ENCODE measurements at regions not wholly inside any gene's neighbourhood (a gene's known extent, or its start where the extent isn't known, plus 50 kb on each side); places are given as distances from the start of the nearest gene placed in this dataset.

- H3K4me3 Mint-ChIP-seq = no peak overlapping the region
- H3K27me3 Mint-ChIP-seq (ENCODE audit: low read depth in 3 of 3) = peaks cover 0 to 6% (median 2%) of the 10 kb centered on the region in 3 donors
- H3K9me3 Mint-ChIP-seq = peaks cover 0 to 14% (median 5%) of the 10 kb centered on the region in 7 donors
- Histone ChIP-seq H4K20me1 (ENCODE audit: insufficient read depth, low read length) (no peaks in the 10 kb centered on the region), H3K27ac (ENCODE audit: low read depth in 1 of 2, low read length in 2 of 2) (no peak overlapping the region), H3K36me3 (replicated peaks in 1 of 2; ENCODE audit: control insufficient read depth in 1 of 2, insufficient read depth in 2 of 2, low read length in 2 of 2) (no peaks in the 10 kb centered on the region), H3K9ac (ENCODE audit: insufficient read depth, low read length, poor library complexity, severe bottlenecking) (no peak overlapping the region), H3K27me3 (ENCODE audit: control insufficient read depth in 2 of 2, insufficient read depth in 2 of 2, low read length in 2 of 2) (no peaks in the 10 kb centered on the region), H3K4me1 (ENCODE audit: control insufficient read depth in 1 of 2, insufficient read depth in 2 of 2, low read length in 2 of 2) (no peaks in the 10 kb centered on the region), H3K4me2 (replicated peaks; ENCODE audit: extremely low read depth, low read length, poor library complexity, severe bottlenecking) (no peak overlapping the region), H3K79me2 (ENCODE audit: insufficient read depth, low read length) (no peaks in the 10 kb centered on the region), H3K9me3 (replicated peaks in 1 of 2; ENCODE audit: control insufficient read depth in 1 of 2, insufficient read depth in 1 of 2, low read length in 2 of 2) (no peaks in the 10 kb centered on the region), H3K4me3 (replicated peaks in 1 of 3; ENCODE audit: low read depth in 2 of 3, low read length in 3 of 3) (no peak overlapping the region), H2AFZ (ENCODE audit: insufficient read depth, low read depth, low read length, poor library complexity, severe bottlenecking) (no peak overlapping the region)
- no peaks in the 10 kb centered on the region for H3K4me1 Mint-ChIP-seq
- WGBS (ENCODE audit: insufficient coverage) = no CpG with 5 or more reads among the region's 3 CpGs
- no peak for DNase-seq
- H3K36me3 Mint-ChIP-seq = no peaks in the 10 kb centered on the region
- TF ChIP-seq CTCF (IDR thresholded peaks at IDR 0.05) = no peak
- no peak overlapping the region for H3K27ac Mint-ChIP-seq
- intact Hi-C loops (cut with micrococcal nuclease) = no loop called here
These were observed 79.5 kb upstream of the KL start for GRCh38 chr13:32936716-32937115.

- H3K9me3 ChIP-seq (replicated peaks in 1 of 2; ENCODE audit: control insufficient read depth in 1 of 2, insufficient read depth in 1 of 2, low read length in 2 of 2) = no peaks in the 10 kb centered on the region
- H3K4me1 ChIP-seq (ENCODE audit: control insufficient read depth in 1 of 2, insufficient read depth in 2 of 2, low read length in 2 of 2) = no peaks in the 10 kb centered on the region
- Mint-ChIP-seq H3K36me3 (no peaks in the 10 kb centered on the region), H3K27ac (no peak overlapping the region), H3K4me3 (no peak overlapping the region), H3K27me3 (ENCODE audit: low read depth in 3 of 3) (peaks cover 0 to 6% (median 1%) of the 10 kb centered on the region in 3 donors), H3K9me3 (peaks cover 0 to 12% (median 5%) of the 10 kb centered on the region in 7 donors), H3K4me1 (no peaks in the 10 kb centered on the region)
- H4K20me1 ChIP-seq (ENCODE audit: insufficient read depth, low read length) = no peaks in the 10 kb centered on the region
- H3K36me3 ChIP-seq (replicated peaks in 1 of 2; ENCODE audit: control insufficient read depth in 1 of 2, insufficient read depth in 2 of 2, low read length in 2 of 2) = no peaks in the 10 kb centered on the region
- TF ChIP-seq CTCF (IDR thresholded peaks at IDR 0.05) = no peak
- 96% methylated on average over 2 of the region's 2 CpGs for WGBS (ENCODE audit: insufficient coverage)
- no peak for DNase-seq
- no peak overlapping the region for H3K4me3 ChIP-seq (replicated peaks in 1 of 3; ENCODE audit: low read depth in 2 of 3, low read length in 3 of 3)
- H2AFZ ChIP-seq (ENCODE audit: insufficient read depth, low read depth, low read length, poor library complexity, severe bottlenecking) = no peak overlapping the region
- H3K79me2 ChIP-seq (ENCODE audit: insufficient read depth, low read length) = no peaks in the 10 kb centered on the region
- intact Hi-C loops (cut with micrococcal nuclease) = no loop called here
- no peak overlapping the region for H3K4me2 ChIP-seq (replicated peaks; ENCODE audit: extremely low read depth, low read length, poor library complexity, severe bottlenecking)
- H3K9ac ChIP-seq (ENCODE audit: insufficient read depth, low read length, poor library complexity, severe bottlenecking) = no peak overlapping the region
- H3K27ac ChIP-seq (ENCODE audit: low read depth in 1 of 2, low read length in 2 of 2) = no peak overlapping the region
- H3K27me3 ChIP-seq (ENCODE audit: control insufficient read depth in 2 of 2, insufficient read depth in 2 of 2, low read length in 2 of 2) = no peaks in the 10 kb centered on the region
These were observed 77.9 kb upstream of the KL start for GRCh38 chr13:32938314-32938713.

All from CD14-positive monocyte (primary cell).